ENCODE measurements at regions not wholly inside any gene's neighbourhood (a gene's known extent, or its start where the extent isn't known, plus 50 kb on each side); places are given as distances from the start of the nearest gene placed in this dataset.

- Histone ChIP-seq H3K36me3 (ENCODE audit: control insufficient read depth in 1 of 2, insufficient read depth in 2 of 2, low read length in 2 of 2) (no peaks in the 10 kb centered on the region), H3K9ac (ENCODE audit: low read length) (no peak overlapping the region), H3K9me2 (ENCODE audit: insufficient read depth) (no peaks in the 10 kb centered on the region), H4K20me1 (ENCODE audit: insufficient read depth) (no peaks in the 10 kb centered on the region), H3K4me2 (ENCODE audit: low read length) (no peak overlapping the region), H3K27me3 (ENCODE audit: insufficient read depth, low read length) (no peaks in the 10 kb centered on the region), H3K4me3 (replicated peaks in 1 of 2; ENCODE audit: low read depth in 1 of 2, low read length in 2 of 2) (no peak overlapping the region), H3K79me2 (ENCODE audit: insufficient read depth, low read length) (no peaks in the 10 kb centered on the region), H3K9me3 (ENCODE audit: control insufficient read depth in 1 of 2, insufficient read depth in 1 of 2, low read depth in 1 of 2, low read length in 2 of 2) (no peaks in the 10 kb centered on the region), H3K4me1 (ENCODE audit: control insufficient read depth in 1 of 2, insufficient read depth in 2 of 2, low read length in 2 of 2) (peaks cover 50 to 97% of the 10 kb centered on the region in 2 experiments), H2AFZ (ENCODE audit: low read depth, low read length, poor library complexity, severe bottlenecking) (no peak overlapping the region), H3K27ac (ENCODE audit: low read depth, low read length) (peak overlapping the region; percentile 94)
- ChIA-PET CTCF (no interaction called here), POLR2A (interaction anchor here (1.6 kb wide), 1 partner anchor 15 kb away, joined by 4 read pairs; no protein-coding TSS in a partner anchor), RAD21 (ENCODE audit: low non-redundant PET in 1 of 2, low total read pairs in 2 of 2, uncharacterized antibody in 2 of 2, unreplicated experiment in 2 of 2) (no interaction called here)
- ATAC-seq (no peak), DNase-seq (ENCODE audit: low read depth, low spot score) (no peak)
- intact Hi-C loops (cut with micrococcal nuclease): no loop called here
- BruUV-seq (replicated peaks): no TSS peak
- TF ChIP-seq ZNF274 (IDR thresholded peaks at IDR 0.05; ENCODE audit: low read depth, low read length): no peak
- no peak for TF ChIP-seq FOSL1 (IDR thresholded peaks at IDR 0.05; ENCODE audit: low read depth)
- TF ChIP-seq EZH2phosphoT487 (IDR thresholded peaks at IDR 0.05; ENCODE audit: borderline replicate concordance): no peak
Measured at GRCh38 chr1:94303005-94303404, 65.6 kb upstream of the ARHGAP29 start.

DNA sequence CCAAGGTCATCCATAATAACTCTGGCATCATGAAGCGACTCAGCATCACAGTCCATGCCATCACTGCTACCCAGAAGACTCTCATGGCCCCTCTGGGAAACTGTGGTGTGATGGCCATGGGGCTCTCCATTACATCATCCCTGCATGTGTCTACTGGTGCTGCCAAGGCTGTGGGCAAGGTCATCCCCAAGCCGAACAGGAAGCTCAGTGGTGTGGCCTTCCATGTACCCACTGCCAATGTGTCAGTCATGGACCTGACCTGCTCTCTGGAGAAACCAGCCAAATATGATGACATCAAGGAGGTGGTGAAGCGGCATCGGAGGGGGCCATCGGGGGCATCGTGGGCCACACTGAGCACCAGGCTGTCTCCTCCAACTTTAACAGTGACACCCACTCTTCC is 65.1 kb upstream of the ARHGAP29 start:
- intact Hi-C loops (cut with micrococcal nuclease): no loop called here
- no peak for ATAC-seq
- Histone ChIP-seq H3K4me2 (ENCODE audit: low read length) (no peak overlapping the region), H3K4me1 (ENCODE audit: control insufficient read depth in 1 of 2, insufficient read depth in 2 of 2, low read length in 2 of 2) (peaks cover 46 to 97% of the 10 kb centered on the region in 2 experiments), H3K27ac (ENCODE audit: low read depth, low read length) (peak overlapping the region; percentile 94), H3K4me3 (replicated peaks in 1 of 2; ENCODE audit: low read depth in 1 of 2, low read length in 2 of 2) (no peak overlapping the region), H3K27me3 (ENCODE audit: insufficient read depth, low read length) (no peaks in the 10 kb centered on the region), H2AFZ (ENCODE audit: low read depth, low read length, poor library complexity, severe bottlenecking) (no peak overlapping the region), H3K36me3 (ENCODE audit: control insufficient read depth in 1 of 2, insufficient read depth in 2 of 2, low read length in 2 of 2) (no peaks in the 10 kb centered on the region), H3K79me2 (ENCODE audit: insufficient read depth, low read length) (no peaks in the 10 kb centered on the region), H4K20me1 (ENCODE audit: insufficient read depth) (no peaks in the 10 kb centered on the region), H3K9ac (ENCODE audit: low read length) (no peak overlapping the region), H3K9me3 (ENCODE audit: control insufficient read depth in 1 of 2, insufficient read depth in 1 of 2, low read depth in 1 of 2, low read length in 2 of 2) (no peaks in the 10 kb centered on the region), H3K9me2 (ENCODE audit: insufficient read depth) (no peaks in the 10 kb centered on the region)
- POLR2A ChIA-PET: no interaction called here
- CTCF ChIA-PET: no interaction called here
- DNase-seq (ENCODE audit: low read depth, low spot score): no peak
- TF ChIP-seq POLR2AphosphoS5 (IDR thresholded peaks at IDR 0.05; ENCODE audit: low read depth, low read length) (no peak), ATF3 (IDR thresholded peaks at IDR 0.05) (no peak), SIN3A (IDR thresholded peaks at IDR 0.05; ENCODE audit: low read depth) (no peak), ZNF274 (IDR thresholded peaks at IDR 0.05; ENCODE audit: low read depth, low read length) (no peak), FOSL1 (IDR thresholded peaks at IDR 0.05; ENCODE audit: low read depth) (no peak), ZFX (IDR thresholded peaks at IDR 0.05) (no peak), EZH2 (IDR thresholded peaks at IDR 0.05) (no peak)
- RAD21 ChIA-PET (ENCODE audit: low non-redundant PET in 1 of 2, low total read pairs in 2 of 2, uncharacterized antibody in 2 of 2, unreplicated experiment in 2 of 2): no interaction called here
- BruUV-seq (replicated peaks): no TSS peak

All from HCT116 (cell line).